KMS-11 (cell line): ENCODE measurements at regions not wholly inside any gene's neighbourhood (a gene's known extent, or its start where the extent isn't known, plus 50 kb on each side); places are given as distances from the start of the nearest gene placed in this dataset.

Experiments used
- H2AFZ ChIP-seq: fragments of 200-600 bp; sonication (generic); 2 replicates; pipeline ENCODE4 v1.6.1; 2016; ENCODE audit warnings: antibody characterized with exemption, mixed run types, low read depth
- H3K27ac ChIP-seq: fragments of 200-600 bp; sonication (generic); 2 replicates; pipeline ENCODE4 v1.6.1; 2016; ENCODE audit warnings: mild to moderate bottlenecking, mixed run types
- H3K27me3 ChIP-seq: fragments of 200-600 bp; sonication (generic); 2 replicates; pipeline ENCODE4 v1.6.1; 2017; ENCODE audit warnings: mild to moderate bottlenecking, low read depth, mixed run types, moderate library complexity; ENCODE audit not compliant: insufficient read depth
- H3K36me3 ChIP-seq: fragments of 200-600 bp; sonication (generic); 2 replicates; pipeline ENCODE4 v1.6.1; 2017; ENCODE audit warnings: mild to moderate bottlenecking, mixed run types; ENCODE audit not compliant: insufficient read depth
- H3K4me1 ChIP-seq: fragments of 200-600 bp; sonication (generic); 2 replicates; pipeline ENCODE4 v1.6.1; 2016; ENCODE audit warnings: mild to moderate bottlenecking, low read depth, mixed run types; ENCODE audit not compliant: poor library complexity, severe bottlenecking
- H3K4me2 ChIP-seq: fragments of 200-600 bp; sonication (generic); 2 replicates; pipeline ENCODE4 v1.7.0; 2016; ENCODE audit warnings: mild to moderate bottlenecking, mixed run types
- H3K4me3 ChIP-seq: fragments of 200-600 bp; sonication (generic); IDR thresholded peaks from 2 replicates; pipeline ENCODE4 v1.6.1; 2017; ENCODE audit warnings: low read depth, low read length, mixed read lengths; ENCODE audit not compliant: insufficient read depth
- H3K79me2 ChIP-seq: fragments of 200-600 bp; sonication (generic); 2 replicates; pipeline ENCODE4 v1.6.1; 2016; ENCODE audit warnings: low read depth, mixed run types; ENCODE audit not compliant: insufficient read depth
- H3K9ac ChIP-seq: fragments of 200-600 bp; sonication (generic); 2 replicates; pipeline ENCODE4 v1.6.1; 2016; ENCODE audit warnings: mild to moderate bottlenecking, mixed run types
- H4K20me1 ChIP-seq: fragments of 200-600 bp; sonication (generic); 2 replicates; pipeline ENCODE4 v1.6.1; 2016; ENCODE audit warnings: mild to moderate bottlenecking, mixed run types; ENCODE audit not compliant: insufficient read depth
- TF ChIP-seq, protein P1 (sequence below): fragments of 200-600 bp; sonication (generic); conservative IDR thresholded peaks from 2 replicates; pipeline ENCODE4 v1.6.1; 2017; ENCODE audit warnings: low read depth, mild to moderate bottlenecking, antibody characterized with exemption, low read length, moderate library complexity, mixed read lengths

GRCh38 chr6:21949211-21949801 lies 347.5 kb downstream of the PRL start:
- Histone ChIP-seq H3K4me3 (no peak overlapping the region), H3K79me2 (no peaks in the 10 kb centered on the region), H3K4me1 (no peaks in the 10 kb centered on the region), H2AFZ (no peak overlapping the region), H3K9ac (no peak overlapping the region), H3K27ac (no peak overlapping the region), H4K20me1 (no peaks in the 10 kb centered on the region), H3K4me2 (no peak overlapping the region), H3K27me3 (no peaks in the 10 kb centered on the region), H3K36me3 (no peaks in the 10 kb centered on the region)
- TF ChIP-seq, protein P1, sequence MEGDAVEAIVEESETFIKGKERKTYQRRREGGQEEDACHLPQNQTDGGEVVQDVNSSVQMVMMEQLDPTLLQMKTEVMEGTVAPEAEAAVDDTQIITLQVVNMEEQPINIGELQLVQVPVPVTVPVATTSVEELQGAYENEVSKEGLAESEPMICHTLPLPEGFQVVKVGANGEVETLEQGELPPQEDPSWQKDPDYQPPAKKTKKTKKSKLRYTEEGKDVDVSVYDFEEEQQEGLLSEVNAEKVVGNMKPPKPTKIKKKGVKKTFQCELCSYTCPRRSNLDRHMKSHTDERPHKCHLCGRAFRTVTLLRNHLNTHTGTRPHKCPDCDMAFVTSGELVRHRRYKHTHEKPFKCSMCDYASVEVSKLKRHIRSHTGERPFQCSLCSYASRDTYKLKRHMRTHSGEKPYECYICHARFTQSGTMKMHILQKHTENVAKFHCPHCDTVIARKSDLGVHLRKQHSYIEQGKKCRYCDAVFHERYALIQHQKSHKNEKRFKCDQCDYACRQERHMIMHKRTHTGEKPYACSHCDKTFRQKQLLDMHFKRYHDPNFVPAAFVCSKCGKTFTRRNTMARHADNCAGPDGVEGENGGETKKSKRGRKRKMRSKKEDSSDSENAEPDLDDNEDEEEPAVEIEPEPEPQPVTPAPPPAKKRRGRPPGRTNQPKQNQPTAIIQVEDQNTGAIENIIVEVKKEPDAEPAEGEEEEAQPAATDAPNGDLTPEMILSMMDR = no peak

DNA sequence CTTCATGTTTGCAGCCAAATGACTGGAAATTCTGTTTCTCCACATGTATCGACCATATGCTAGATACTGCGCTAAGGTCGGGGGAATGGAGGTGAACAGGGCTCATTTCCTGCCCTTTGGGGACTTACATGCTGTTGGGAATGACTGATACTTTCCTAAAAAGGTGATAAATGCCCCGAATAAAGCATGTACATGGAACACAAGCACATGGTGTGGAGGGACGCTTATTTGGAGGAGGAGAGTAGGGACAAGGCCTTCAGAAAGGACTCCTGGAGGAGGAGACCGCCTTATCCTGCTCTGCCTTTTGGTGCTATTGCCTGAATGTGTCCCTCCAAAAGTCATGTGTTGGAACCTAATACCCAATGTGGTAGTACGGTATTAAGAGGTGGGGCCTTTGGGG lies 344.5 kb downstream of the PRL start:
- Histone ChIP-seq H3K27ac (no peak overlapping the region), H3K4me2 (no peak overlapping the region), H4K20me1 (no peaks in the 10 kb centered on the region), H3K9ac (no peak overlapping the region), H3K27me3 (no peaks in the 10 kb centered on the region), H3K4me1 (no peaks in the 10 kb centered on the region), H2AFZ (no peak overlapping the region), H3K36me3 (no peaks in the 10 kb centered on the region), H3K4me3 (no peak overlapping the region), H3K79me2 (no peaks in the 10 kb centered on the region)
- TF ChIP-seq, protein P1 = no peak

- H2AFZ ChIP-seq = no peak overlapping the region
- no peak overlapping the region for H3K4me2 ChIP-seq
These were observed 342.7 kb downstream of the PRL start for GRCh38 chr6:21953831-21954801.

DNA sequence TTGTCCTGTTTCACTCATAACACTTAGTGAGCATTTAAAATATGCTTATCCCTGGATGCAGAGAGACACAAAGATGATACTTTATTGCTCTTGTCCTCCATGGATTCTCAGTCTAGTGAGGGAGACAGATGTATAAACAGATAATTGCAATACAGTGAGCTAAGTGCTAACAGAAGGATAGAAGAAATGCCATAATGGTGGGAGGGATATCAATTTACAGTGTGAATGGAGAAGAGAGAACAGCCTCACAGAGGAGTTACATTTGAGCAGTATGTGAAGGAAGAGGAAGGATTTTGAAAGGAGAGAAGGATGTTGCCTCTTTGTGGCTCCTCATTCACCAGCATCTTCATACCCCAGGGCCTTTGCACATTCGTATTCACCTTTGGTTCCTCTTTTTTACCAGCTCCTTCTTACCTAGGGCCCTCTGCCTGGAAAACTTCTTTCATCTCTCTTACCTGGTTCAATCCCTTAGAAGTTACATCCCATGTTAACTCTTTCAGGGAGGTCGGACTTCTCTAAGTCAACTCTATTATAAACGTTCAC lies 341.7 kb downstream of the PRL start:
- TF ChIP-seq, protein P1 = no peak
- Histone ChIP-seq H3K36me3 (no peaks in the 10 kb centered on the region), H3K79me2 (no peaks in the 10 kb centered on the region), H3K4me1 (no peaks in the 10 kb centered on the region), H3K9ac (no peak overlapping the region), H3K4me3 (no peak overlapping the region), H3K27me3 (no peaks in the 10 kb centered on the region), H2AFZ (no peak overlapping the region), H3K27ac (no peak overlapping the region), H4K20me1 (no peaks in the 10 kb centered on the region), H3K4me2 (no peak overlapping the region)

More at GRCh38 chr6:21953831-21954801, 342.7 kb downstream of the PRL start:
- H3K9ac ChIP-seq = no peak overlapping the region
- H3K27me3 ChIP-seq = no peaks in the 10 kb centered on the region
- H4K20me1 ChIP-seq = no peaks in the 10 kb centered on the region
- no peaks in the 10 kb centered on the region for H3K79me2 ChIP-seq
- H3K36me3 ChIP-seq = no peaks in the 10 kb centered on the region
- no peak overlapping the region for H3K4me3 ChIP-seq
- TF ChIP-seq, protein P1 = no peak
- no peaks in the 10 kb centered on the region for H3K4me1 ChIP-seq
- no peak overlapping the region for H3K27ac ChIP-seq
